ENCODE measurements at regions not wholly inside any gene's neighbourhood (a gene's known extent, or its start where the extent isn't known, plus 50 kb on each side); places are given as distances from the start of the nearest gene placed in this dataset.

DNA sequence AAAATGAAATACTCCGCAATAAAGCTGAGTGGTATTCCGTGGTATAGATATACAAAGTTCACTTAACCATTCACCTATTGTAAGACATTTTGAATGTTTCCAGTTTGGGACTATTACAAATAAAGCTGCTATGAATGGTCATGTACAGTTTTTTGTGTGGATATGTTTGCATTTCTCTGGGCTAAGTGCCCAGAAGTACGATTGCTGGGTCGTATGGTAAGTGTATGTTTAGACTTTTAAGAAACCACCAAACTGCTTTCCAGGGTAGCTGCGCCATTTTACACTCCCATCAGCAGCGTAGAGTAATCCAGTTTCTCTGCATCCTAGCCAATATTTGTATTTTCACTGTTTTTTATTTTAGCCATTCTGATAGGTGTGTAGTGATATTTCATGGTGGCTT lies 208.4 kb upstream of the TLE3 start:
- Histone ChIP-seq H2BK5ac (ENCODE audit: low read depth, low read length, poor library complexity, severe bottlenecking) (no peak overlapping the region), H4K20me1 (ENCODE audit: insufficient read depth, low read length) (no peaks in the 10 kb centered on the region), H3K9me1 (ENCODE audit: insufficient read depth, low read length) (no peaks in the 10 kb centered on the region), H3K36me3 (ENCODE audit: control insufficient read depth, insufficient read depth, low read length) (no peaks in the 10 kb centered on the region), H3K23ac (ENCODE audit: low read depth, low read length) (no peak overlapping the region), H3K79me1 (ENCODE audit: low read depth in 1 of 2, low read length in 2 of 2) (no peaks in the 10 kb centered on the region), H4K5ac (ENCODE audit: low read depth, low read length) (no peak overlapping the region), H3K9me3 (ENCODE audit: control insufficient read depth, insufficient read depth, low read length) (peaks cover 2% of the 10 kb centered on the region; the same call in 1 of the 2 replicates), H3K14ac (replicated peaks; ENCODE audit: low read depth, low read length) (no peak overlapping the region), H4K91ac (ENCODE audit: insufficient read depth, low read depth, low read length) (no peak overlapping the region), H2AFZ (replicated peaks; ENCODE audit: low read length, poor library complexity) (no peak overlapping the region), H4K8ac (ENCODE audit: low read depth in 2 of 2, low read length in 2 of 2) (no peak overlapping the region), H3K4me3 (ENCODE audit: insufficient read depth, low read depth, low read length) (no peak overlapping the region), H3K4me1 (ENCODE audit: control insufficient read depth, insufficient read depth, low read length) (no peaks in the 10 kb centered on the region; the same call in 1 of the 2 replicates), H2AK5ac (ENCODE audit: low read depth, low read length) (no peak overlapping the region), H3K18ac (ENCODE audit: low read depth, low read length) (no peak overlapping the region), H2BK20ac (ENCODE audit: low read depth, low read length) (no peak overlapping the region), H3K56ac (ENCODE audit: extremely low read depth, insufficient read depth, low read length) (no peak overlapping the region), H2AK9ac (replicated peaks; ENCODE audit: low read depth, low read length, poor library complexity) (no peak overlapping the region), H3K9ac (ENCODE audit: low read depth, low read length) (no peak overlapping the region), H2BK15ac (ENCODE audit: low read depth, low read length) (no peak overlapping the region), H3K27ac (ENCODE audit: insufficient read depth, low read length) (no peak overlapping the region), H3K4ac (ENCODE audit: low read depth, low read length) (no peak overlapping the region), H3K27me3 (ENCODE audit: control insufficient read depth, insufficient read depth, low read length) (peaks cover 22% of the 10 kb centered on the region), H3K4me2 (ENCODE audit: low read depth, low read length) (no peak overlapping the region), H2BK120ac (ENCODE audit: low read depth, low read length) (no peak overlapping the region)
- DNase-seq (no peak), ATAC-seq (ENCODE audit: low read depth) (no peak)
- intact Hi-C loops (cut with micrococcal nuclease), result no loop called here
- no CpG with 5 or more reads among the region's 6 CpGs for WGBS, 2 experiments (ENCODE audit: extremely low coverage in 2 of 2, insufficient read length in 1 of 2)
- TF ChIP-seq MXI1 (IDR thresholded peaks at IDR 0.05; ENCODE audit: borderline replicate concordance, low read depth, low read length) (no peak), MAZ (IDR thresholded peaks at IDR 0.05; ENCODE audit: borderline replicate concordance, low read depth, low read length) (no peak), RAD21 (IDR thresholded peaks at IDR 0.05; ENCODE audit: low read length) (no peak)
- ChIA-PET POLR2A (ENCODE audit: unreplicated experiment) (no interaction called here), CTCF (interaction anchor here (0.6 kb wide), 1 partner anchor 13 kb away, joined by 3 read pairs; no protein-coding TSS in a partner anchor)
- in situ Hi-C loops (cut with MboI; ENCODE audit: low sequenced_read_pairs), result no loop called here
- dilution Hi-C loops (cut with HindIII; ENCODE audit: low sequenced_read_pairs, unreplicated experiment), result no loop called here
- no TSS peak for BruUV-seq (replicated peaks)
